ENCODE measurements at regions not wholly inside any gene's neighbourhood (a gene's known extent, or its start where the extent isn't known, plus 50 kb on each side); places are given as distances from the start of the nearest gene placed in this dataset.
"Not testable (repeated sequence)": the region's sequence is repeated elsewhere in the genome, so short reads cannot be mapped to it uniquely, and the experiment has no call there.

DNA sequence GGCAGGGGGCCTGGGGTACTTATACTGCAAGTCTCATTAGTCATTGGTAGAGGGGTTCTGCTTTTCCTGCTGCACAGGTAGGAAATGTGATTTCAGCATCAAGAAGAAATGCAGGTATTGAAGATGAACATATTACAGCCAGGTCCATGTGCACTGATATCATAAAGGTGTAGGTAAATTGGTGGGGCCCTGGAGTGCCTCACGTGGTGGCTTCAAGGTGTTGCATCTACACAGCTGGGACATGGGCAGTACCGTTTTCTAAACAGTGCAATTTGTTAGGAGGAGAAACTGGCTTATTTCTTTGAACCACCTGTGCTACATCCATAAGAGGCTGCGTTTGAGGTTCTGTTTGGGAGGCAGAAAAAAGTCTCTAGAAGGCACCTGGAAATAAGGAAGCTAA is 618.1 kb upstream of the RBFOX1 start:
- no peak for DNase-seq

DNA sequence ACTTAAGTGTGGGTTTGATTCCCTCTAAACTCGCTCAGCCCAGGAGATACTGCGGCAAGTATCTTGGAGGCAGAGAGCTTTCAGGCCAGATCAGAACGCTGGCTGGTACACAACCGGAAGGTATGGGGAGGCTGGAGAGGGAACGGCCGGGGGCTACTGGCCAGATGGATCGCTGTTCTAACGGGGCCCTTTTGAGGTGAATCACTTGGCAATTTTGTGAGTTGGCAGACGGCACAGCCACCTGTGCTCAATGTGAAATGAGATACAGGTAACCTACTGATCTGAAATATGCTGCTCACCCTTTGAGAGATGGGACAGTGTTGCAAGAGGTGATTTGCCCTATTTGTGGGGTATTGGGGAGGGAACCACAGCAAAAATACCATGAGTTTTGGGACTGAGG is 622.9 kb upstream of the RBFOX1 start:
- DNase-seq, result no peak

DNA sequence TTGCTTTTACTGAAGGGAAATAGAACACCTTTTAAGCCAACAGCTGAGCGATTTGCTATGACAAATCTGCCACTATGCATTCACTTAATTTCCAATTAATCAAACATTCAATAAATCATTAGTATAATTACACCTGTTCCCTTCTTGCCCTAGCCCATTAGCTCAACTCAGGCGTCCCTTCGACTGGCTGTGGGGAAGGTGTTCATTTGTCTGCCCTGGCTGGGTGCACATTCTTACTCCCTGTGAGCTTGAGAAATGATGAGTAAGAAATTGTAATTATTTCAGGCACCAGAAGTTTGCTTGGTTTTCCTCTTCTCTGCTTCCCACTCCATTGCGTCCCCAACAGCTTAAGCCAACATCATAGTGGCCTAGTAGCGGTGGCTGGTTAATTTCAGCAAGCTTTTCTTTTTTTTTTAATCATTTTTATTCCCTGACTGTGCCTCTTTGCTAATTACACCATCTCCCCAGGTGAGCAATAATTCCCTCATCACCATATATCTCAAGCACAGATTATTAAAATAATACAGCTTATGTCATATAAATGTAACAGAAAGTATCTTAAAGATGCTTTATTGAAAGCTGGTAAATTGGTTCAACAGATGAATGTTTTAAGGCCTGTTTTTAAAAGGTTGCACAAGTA is 623.9 kb upstream of the RBFOX1 start:
- no peak for DNase-seq

DNA sequence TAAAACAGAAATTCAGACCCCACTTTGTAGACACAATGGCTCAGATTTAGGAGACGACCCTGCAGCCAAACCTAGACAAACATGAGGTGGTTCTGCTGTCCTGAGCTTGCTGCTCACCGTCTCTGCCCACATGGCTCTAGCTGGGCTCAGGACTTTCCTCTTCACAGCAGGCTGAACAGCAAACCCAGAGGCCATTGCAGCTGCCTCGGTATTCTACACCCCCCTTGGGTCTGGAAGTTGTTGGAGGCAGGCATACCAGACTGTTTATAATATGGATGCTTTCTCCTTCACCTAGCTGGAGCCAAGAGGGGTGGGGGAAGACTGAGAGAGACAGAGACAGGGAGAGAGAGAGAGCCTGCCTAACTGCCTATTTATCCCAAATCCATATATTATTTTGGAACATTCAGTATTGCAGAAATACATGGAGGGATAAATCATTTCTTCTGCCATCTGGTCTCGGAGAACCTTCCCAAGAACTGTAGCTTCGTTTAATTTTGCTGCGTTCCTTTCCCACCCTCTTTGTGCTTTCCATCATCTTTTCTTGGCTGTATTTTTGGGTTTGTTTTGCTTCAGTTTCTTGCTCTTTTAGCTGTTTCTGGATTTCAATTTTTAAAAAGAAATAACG is 628.2 kb upstream of the RBFOX1 start:
- DNase-seq, result no peak

- DNase-seq, result no peak
Measured at GRCh38 chr16:6701096-6701495, 631.5 kb upstream of the RBFOX1 start.

GRCh38 chr16:6698548-6698947 is 634.1 kb upstream of the RBFOX1 start:
- no peak for DNase-seq

GRCh38 chr16:6695666-6696065 is 637.0 kb upstream of the RBFOX1 start:
- DNase-seq, result no peak

DNA sequence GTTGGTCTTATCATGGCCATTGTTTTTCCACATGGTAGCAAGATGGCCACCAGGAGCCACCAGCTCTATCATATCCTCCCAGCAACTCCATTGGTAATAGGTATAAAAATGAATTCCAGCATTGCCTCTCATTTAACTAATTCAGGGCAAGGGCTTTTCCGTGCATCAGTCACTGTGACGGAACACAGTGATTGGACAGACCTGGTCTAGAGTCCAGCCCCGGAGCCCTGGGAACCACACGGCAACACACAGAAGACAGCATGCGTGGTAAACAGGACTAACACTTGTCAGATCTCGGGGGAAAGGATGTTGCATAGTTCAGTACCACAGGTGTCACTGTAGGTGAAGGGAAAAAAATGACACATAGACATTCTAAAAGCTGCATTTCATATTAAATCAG is 638.0 kb upstream of the RBFOX1 start:
- no peak for DNase-seq

DNA sequence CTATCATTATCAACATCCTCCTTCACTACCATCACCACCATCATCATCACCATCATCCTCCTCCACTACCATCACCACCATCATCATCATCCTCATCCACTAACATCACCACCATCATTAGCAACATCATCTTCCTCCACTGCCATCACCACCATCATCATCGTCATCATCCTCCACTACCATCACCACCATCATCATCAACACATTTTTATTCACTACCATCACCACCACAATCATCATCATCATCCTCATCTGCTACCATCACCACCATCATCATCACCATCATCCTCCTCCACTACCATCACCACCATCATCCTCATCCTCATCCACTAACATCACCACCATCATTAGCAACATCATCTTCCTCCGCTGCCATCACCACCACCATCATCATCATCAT is 639.2 kb upstream of the RBFOX1 start:
- not testable (repeated sequence) for DNase-seq

- DNase-seq, result no peak
Measured at GRCh38 chr16:6692874-6693273, 639.8 kb upstream of the RBFOX1 start.

GRCh38 chr16:6690741-6691140 is 641.9 kb upstream of the RBFOX1 start:
- DNase-seq, result no peak

- no peak for DNase-seq
Measured at GRCh38 chr16:6689643-6690042, 643.0 kb upstream of the RBFOX1 start.

DNA sequence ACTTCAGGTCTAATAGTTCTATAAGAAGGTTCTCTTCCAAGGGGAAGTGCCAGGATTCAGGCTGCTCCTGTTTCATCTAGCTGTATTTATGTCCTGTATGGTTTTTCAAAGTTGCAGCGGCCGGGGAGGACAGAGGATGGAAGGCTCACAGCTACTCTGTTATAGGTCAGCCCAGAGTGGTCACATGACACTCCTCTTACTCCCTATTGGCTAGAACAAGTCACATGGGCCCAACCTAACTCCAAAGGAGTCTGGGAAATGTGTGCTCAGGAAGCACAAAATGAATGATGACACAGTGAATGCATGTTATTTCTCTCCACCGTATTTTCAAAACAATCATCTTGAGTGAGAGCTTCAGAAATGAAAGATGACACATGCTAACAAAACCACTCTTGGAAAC is 645.1 kb upstream of the RBFOX1 start:
- DNase-seq, result no peak

GRCh38 chr16:6684076-6684673 is 648.5 kb upstream of the RBFOX1 start:
- DNase-seq, result peak; percentile 18

DNA sequence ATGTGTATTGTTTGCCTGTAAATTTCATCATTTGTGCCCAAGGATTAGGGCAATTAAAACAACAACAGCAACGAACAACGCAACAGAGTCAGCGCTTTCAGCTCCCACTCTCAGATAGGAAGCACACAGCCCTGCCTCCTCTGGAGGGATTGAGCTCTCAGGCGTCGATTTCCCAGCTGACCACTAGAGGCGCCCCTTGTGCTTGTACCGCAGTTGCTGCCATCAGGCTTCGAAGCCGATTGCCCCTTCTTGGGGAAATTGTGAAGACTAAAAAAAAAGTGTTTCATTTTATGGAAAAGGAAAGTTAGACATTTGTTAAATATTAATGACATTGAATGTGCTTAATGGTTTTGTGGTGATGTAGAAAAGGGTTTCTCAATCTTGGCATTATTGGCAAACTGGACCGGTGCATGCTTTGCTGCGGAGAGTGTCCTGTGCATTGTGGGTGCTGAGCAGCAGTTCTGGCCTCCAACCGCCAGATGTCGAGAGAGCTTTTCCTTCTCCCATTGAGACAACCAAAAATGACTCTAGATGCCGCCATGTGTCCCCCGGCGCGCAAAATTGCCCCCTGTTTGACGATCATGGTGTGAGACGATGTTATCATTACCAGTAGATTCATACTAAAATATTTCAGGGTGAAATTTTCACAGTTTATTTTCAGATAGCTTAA is 650.4 kb upstream of the RBFOX1 start:
- DNase-seq, result peak; percentile 44

- no peak for DNase-seq
Measured at GRCh38 chr16:6678586-6678985, 654.1 kb upstream of the RBFOX1 start.

DNA sequence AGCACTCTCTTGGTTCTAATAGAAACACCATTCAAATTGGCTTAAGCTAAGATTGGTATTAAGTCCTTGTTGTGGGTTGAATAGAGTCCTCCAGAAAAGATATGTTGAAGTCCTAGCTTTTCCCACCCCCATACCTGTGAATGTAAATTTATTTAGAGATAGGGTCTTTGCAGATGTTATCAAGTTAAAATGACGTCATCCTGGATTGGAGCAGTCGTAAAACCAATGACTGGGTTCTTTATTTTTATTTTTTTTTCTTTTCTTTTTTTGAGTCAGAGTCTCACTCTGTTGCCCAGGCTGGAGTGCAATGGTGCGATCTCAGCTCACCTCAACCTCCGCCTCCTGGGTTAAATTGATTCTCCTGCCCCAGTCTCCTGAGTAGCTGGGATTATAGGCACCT is 658.6 kb upstream of the RBFOX1 start:
- no peak for DNase-seq

DNA sequence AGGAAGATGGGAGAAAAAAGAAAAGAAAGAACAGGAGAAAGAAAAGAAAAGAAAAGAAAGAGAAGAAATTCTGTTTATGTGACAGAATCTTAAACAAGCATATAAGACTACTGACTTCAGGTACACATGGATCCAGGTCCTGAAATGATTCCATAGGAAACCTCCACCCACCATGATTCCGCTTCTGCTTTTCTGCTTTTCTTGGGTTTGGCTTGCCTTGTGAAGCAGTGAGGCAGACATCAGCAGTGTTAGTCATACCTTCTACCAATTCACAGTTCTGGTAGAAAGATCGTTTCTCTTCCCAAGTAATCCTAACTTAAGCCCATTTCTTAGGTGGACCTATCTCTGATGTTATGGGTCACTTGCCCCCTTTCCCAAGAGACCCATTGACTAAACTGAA is 660.1 kb upstream of the RBFOX1 start:
- no peak for DNase-seq

- DNase-seq, result no peak
Measured at GRCh38 chr16:6667393-6667792, 665.3 kb upstream of the RBFOX1 start.

DNA sequence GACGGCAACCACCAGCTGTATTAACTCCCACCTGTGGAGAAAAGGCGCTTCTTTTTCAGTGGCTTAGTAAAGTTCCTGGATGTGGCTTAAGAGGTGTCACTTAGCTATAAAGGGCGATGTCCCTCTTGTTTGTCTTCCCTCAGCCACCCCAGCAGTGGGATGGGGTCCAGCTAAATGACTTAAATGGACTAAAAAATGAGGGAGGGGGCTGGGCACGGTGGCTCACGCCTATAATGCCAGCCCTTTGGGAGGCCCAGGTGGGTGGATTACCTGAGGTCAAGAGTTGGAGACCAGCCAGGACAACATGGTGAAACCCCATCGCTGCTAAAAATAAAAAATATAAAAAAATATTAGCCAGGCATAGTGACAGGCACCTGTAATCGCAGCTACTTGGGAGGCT is 667.5 kb upstream of the RBFOX1 start:
- no peak for DNase-seq

- no peak for DNase-seq
Measured at GRCh38 chr16:6663668-6664067, 669.0 kb upstream of the RBFOX1 start.

GRCh38 chr16:6656760-6657159 is 675.9 kb upstream of the RBFOX1 start:
- no peak for DNase-seq

DNA sequence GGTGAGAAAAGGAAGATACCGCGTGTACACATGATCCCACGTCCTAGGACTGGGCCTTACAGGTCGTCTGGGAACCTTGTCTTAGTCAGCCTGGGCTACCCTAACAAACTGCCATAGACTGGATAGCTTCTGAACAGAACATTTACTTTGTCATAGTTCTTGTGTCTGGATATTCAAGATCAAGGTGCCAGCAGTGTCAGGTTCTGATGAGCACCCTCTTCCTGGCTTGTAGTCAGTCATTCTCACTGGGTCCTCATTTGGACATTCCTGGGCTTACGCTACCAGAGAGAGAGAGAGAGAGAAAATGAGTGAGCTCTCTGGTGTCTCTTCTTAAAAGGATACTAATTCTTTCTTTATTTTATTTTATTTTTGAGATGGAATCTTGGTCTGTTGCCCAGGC is 685.8 kb upstream of the RBFOX1 start:
- DNase-seq, result no peak

Data from activated CD4-positive, alpha-beta T cell treated with anti-CD3 and anti-CD28 coated beads, Interleukin-2, Interleukin-6, amounts not matched to agents 100 ng/mL and 50 ng/mL, durations not matched to agents 16 hours and 8 hours (primary cell).